Stimulated activated CD4-positive, alpha-beta T cell treated with anti-CD3 and anti-CD28 coated beads, Interleukin-12 subunit alpha, Interleukin-12 subunit beta, amount 100 ng/mL, for 4 hours (primary cell): ENCODE measurements at regions not wholly inside any gene's neighbourhood (a gene's known extent, or its start where the extent isn't known, plus 50 kb on each side); places are given as distances from the start of the nearest gene placed in this dataset.

Experiments
- DNase-seq: peaks from one replicate; pipeline ENCODE4 v3.0.0-alpha.2; 2020

DNA sequence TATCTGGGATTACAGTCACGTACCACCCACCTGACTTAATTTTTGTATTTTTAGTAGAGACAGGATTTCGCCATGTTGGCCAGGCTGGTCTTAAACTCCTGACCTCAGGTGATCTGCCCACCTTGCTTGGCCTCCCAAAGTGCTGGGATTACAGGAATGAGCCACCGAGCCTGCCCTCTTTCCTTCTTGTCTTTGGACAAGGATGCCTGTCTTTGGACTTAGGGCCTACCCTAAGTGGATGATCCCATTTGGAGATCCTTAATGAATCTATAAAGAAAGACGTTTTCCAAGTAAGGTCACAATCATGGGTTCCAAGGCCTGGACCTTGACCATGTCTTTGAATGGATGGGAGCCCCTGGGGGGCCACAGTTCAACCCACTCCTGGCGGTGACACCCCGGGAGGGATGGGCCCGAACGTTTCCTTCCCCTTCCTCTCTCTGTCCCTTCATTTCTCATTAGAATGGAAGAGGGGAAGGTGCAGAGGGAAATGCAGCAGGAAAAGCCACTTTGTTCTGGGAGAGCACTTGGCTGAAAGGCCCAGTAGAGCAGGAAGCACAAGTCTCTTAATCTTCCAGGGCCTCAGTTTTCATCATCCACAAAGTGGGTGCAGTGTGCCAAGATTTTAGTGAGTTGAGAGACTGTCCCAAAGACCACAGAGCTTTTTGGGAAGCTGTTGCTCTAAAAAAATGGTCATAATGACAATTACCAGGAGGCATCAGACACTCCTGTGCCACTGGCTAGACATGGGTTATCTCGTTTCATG, 353.3 kb downstream of the SEC14L1 start:
- no peak for DNase-seq

DNA sequence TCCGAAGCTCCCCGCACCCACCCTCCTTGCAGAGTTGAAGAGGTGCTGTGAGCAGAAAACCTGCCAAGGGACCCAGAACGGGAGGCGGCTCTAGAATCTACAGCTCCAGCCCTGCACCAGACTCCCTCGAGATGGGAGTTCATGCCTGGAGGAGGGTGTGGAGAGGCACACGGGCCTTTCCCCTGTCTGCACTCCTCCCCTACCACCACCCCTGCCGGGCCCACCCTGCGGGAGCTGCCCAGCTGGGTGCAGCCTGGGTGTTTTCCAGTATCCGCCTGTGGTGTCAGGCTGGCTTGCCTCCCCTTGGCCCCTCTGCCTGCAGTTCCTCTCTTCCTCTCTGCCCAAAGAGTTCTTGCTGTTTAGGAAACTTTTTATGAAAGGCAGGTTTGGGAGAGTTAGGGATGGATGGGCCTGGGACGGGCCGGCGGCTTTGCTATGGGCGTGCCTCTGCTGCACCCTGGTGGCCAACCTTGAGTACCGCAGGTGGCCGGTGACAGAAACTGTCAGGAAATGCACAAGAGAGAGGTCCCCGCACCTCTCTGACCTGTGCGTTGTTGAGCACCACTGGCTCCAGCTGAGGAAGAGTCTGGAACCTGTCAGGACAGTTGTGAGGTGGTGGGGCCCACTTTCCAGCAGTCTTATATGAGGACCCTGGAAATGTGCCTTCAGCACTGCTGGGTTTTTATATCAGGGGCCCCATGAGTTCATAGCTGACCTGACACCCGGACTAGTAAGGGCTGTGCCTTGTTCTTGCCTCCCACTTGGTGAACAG, 354.1 kb downstream of the SEC14L1 start:
- DNase-seq = peak; percentile 74

DNA sequence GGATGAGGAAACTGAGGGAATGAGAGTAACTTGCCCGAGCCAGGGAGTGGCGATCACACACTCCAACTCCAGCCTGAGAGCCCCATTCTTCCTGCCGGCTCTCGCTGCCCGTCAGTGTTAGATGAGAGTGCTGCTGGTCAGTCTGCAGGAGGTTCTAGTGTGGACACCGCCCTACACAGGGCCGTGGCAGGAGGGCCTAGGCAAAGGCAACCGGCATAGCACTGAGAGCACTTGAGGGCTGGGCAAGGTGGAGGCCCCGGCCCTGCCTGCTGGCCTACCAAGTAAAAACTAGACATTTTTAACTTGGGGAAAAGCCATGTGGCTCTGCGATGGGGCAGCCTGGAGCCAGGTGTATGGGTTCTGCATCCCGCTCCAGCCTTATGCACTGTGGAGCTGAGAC, 354.8 kb downstream of the SEC14L1 start:
- DNase-seq = no peak

DNA sequence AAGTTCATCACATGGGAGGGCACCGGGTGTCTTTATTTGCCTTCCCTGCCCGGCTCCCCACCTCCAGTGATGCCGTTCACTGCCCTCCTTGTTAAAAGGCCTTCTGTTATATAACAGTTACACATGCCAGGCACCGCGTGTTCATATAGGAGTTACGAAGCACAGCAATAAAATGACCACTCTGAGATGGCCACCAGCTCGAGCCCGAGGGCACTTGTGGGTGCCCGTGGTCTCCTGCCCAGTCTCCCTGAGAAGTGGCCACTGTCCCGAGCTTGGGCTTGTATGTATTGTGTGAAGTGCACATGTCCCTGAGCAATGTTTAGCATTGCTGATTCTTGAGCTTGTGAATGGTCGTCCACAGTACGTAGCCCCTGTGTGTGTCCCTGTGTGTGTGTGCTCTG, 355.6 kb downstream of the SEC14L1 start:
- DNase-seq = no peak

DNA sequence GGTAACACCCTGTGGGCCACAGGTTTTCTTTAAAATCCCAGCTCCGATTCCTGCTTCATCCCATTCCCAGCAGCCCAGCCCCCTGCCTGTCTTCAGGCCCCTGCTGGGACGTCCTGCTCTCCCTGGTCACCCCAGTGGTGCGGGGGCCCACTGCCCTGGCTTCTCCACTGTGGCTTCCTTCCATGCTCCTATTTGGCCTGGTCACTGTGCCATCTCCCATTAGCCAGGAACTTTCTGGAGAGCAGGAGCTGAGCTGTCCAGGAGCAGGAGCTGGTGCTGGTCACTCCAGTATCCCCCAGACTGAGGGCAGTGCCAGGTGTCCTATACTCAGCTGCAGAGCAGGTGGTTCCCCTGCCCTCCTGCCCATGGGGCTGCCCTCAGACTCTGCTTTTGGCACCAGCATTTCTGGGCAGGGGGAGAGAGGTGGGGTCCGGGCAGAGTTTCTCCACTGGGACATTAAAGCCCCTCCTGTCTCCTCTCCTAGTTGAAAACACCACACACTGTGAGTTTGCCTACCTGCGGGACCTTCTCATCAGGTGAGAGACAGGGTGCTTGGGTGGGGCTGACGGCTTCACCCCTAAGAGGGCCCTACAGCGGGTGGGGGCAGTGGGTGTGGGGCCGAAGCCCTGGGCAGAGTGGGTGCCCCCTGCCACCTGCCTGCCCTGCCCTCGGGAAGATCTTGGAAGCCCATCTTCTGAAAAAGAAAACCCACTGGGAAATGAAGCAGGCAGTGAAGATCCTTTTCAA, 356.2 kb downstream of the SEC14L1 start:
- no peak for DNase-seq

DNA sequence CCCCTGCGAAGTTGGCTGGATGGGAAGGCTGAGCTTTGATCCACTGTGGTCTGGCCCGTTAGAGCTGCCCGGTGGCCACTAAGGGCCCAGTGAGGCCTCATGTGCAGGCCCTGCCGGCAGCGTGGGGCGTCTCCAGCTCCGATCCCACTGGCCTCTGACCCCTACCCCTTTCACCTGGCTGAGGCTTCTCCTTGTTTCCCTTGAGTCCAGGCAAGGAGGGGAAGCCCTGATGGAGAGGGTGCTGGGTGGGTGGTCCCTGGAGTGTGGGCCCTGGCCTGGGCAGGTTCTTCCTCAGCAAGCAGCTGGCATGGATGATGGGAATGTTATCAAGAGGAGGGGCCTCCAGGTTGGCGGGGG, 356.8 kb downstream of the SEC14L1 start:
- DNase-seq = no peak

DNA sequence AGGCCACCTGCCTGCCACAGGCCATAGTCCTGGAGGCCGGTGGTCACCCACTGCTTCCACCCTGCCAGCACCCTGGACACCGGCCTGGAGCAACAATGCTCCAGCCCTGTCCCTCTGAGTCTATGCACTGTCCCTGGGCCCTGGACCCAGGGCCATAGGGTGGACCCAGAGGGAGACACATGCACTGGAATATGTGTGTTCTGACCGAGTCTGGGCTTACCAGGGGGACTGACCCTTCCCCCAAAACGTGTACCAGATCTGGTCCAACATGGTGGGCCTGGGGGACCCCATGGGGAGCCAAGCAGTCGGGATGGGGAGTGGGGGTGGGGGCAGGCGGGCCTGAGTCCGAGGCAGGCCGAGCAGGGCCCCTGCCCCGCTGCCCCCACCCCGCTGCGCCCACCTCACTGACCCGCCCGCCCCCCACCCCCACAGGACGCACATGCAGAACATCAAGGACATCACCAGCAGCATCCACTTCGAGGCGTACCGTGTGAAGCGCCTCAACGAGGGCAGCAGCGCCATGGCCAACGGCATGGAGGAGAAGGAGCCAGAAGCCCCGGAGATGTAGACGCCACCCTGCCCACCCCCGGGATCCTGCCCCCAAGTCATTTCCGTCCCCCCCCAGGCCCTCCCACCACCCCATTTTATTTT, 357.4 kb downstream of the SEC14L1 start:
- no peak for DNase-seq

DNA sequence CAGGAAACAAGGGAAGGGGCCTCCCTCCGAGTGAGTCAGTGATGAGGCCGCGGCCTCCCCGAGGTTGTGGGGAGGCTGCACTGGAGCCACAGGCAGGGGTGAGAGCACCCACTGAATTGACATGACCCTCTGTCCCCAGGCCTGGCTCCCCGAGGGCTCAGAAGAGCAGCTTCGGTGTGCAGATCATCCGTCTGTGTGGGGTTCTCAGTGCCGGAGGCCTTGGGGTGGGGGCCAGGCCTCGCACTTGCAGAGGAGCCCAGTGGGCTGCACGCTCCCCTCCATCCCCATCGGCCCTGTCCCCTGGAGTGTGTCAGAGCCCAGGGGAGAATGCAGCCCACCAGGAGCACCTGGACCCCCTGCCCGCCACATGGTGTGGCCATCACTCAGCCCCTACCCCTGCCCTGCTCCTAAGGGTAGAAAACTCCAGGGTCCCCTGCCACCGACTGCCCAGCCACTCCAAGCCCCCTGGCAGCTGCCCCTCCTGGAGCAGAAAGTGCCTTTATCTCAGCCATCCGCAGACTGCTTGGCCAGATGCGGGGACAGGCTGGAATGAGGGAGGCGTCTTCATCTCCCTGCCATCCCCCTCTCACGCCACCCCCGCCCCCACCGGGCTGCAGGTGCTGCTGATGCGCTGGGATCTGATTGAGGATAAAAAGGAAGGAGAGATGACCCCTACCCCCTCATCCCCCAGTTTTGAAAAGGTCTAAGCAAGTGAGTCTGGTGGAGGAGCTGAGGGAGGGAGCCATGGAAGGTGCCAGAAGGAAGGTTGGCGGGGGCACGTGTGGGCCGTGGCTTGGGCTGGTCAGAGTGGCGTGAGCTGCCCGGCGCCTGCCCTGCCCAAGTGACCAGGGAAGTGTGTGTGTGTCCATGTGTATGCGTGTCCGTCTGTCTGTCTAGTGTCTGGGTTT, 358.3 kb downstream of the SEC14L1 start:
- DNase-seq = no peak

DNA sequence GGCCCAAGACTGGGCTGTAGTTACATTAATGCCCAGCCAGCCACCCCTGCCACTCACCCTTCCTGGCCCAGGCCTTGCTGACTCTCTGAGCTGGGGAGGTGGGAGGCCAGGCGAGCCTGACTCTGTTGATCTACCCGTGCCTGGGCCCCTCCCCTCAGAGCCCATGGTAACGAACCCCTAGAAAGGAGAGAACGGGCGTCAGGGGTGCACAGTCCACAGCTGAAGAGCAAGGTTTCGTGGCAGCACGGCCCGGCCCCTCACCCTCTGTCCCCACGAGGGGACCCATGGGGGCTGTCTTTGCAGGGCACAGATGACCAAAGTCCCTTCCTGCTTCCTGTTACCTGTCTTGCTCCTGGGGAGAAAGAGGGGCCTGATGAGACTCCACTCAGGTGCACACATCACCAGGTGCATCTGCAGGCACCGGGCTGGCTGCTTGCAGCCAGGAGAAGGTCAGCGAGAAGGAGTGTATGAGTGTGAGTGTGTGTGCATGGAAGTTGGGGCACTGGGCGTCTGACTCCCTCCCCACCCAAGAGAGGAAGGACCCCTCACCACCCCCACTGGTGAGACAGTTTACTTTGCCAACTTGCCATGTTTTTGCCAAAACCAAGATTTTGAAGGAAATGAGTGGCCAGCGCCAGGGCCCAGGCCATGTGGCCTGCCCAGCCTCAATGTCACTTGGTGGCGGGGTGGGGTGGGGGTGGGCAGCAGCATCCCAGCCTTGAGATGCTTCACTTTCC, 359.1 kb downstream of the SEC14L1 start:
- DNase-seq = no peak

DNA sequence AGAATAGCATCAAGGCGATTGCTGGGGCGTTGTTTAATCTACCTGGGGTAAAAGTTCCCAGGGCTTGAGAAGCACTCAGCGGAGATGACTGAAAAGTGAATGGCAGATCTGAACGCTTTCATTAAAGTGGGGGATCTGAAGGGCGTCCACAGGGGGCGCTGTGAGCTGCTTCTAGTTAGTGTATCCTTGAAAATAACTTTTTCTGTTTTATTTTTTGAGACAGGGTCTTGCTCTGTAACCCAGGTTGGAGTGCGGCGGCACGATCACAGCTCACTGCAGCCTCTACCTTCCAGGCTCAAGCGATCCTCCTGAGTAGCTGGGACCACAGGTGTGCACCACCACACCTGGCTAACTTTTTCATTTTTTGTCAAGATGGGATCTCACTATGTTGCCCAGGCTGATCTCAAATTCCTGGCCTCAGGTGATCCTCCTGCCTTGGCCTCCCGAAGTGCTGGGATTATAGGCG, 360.4 kb downstream of the SEC14L1 start:
- DNase-seq = peak; percentile 26

DNA sequence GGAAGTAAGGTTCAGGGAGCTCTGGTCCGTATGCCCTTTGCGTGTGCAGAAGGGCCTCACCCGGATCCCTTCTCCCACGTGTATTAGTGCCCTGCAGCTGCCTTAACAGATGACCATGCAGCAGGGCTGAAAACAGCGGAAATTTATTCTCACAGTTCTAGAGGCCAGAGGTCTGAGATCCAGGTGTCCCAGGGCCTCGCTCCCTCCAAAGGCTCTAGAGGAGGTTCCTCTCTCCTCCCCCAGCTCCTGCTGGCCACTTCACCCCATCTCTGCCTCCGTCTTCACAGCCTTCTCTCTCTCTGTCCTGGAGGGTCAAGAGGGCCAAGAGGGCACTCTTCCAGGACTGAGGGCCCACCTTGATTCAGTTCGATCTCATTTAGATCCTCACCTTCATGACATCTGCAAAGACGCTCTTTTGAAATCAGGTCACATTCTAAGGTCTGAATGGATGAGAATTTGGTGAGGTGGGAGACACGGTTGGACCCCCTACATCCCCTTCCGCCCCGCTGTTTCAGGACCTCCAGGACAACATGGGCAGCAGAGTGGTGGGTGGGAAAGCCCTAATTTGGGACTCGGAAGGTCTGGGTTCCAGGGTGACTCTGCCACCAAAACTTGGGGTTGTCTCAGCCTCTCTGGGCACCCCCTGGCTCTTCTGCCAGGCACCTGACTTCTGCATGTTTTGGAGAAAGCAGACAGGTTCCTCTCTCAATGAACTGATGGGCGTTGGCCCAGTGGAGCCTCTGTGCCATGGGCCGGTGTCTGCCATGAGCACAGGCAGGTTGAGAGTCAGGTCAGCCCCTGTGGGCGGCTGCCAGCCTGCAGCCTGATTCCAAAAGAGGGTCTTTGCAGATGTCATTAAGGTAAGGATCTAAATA, 361.2 kb downstream of the SEC14L1 start:
- no peak for DNase-seq

DNA sequence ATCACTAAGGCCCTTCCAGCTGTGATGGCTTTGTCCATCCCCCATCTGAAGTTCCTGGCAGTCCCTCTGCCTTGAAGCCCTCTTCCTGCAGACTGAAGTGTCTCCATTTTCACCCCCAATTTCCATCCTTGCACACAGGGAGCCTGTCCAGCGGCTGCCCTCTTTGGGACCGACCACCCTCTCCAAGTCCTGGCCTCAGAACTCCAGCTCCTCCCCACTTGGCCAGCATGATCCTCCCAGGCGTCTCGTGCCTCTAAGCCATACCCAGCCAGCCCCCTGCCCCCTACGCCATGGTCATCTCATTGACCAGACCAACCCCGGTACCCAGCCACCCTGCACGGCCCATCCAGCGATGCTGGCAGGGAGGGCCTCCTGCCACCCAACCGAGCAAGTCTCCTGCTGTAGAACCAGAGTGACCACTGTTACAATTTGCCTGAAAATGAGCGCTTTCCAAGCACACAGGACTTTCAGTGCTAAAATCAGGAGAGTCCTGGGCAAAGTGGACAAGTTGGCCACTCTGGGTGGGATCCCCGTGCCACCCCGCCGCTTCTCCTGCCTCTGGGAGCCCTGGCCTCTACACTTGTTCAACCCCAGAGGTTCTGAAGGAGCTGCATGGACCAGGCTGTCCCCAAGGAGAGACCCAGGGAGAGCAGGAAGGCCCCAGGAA, 362.0 kb downstream of the SEC14L1 start:
- DNase-seq = no peak

DNA sequence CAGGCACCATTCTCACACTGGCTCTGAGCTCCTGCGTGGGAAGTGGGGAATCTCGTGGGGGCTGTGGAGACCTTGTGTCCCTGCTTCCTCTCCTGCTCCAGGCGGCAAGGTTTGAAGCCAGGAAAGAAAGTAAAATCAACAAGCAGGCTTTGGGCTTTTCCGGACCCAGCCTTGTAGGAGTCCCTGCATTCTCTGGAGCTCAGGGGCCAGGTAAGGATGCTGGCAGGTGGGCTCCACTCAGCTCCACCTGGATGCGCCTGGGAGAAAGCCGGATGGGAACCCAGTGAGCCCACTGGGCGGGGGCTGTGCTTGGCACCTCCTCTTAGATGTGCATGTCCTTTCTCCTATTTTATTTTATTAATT, 362.5 kb downstream of the SEC14L1 start:
- no peak for DNase-seq

DNA sequence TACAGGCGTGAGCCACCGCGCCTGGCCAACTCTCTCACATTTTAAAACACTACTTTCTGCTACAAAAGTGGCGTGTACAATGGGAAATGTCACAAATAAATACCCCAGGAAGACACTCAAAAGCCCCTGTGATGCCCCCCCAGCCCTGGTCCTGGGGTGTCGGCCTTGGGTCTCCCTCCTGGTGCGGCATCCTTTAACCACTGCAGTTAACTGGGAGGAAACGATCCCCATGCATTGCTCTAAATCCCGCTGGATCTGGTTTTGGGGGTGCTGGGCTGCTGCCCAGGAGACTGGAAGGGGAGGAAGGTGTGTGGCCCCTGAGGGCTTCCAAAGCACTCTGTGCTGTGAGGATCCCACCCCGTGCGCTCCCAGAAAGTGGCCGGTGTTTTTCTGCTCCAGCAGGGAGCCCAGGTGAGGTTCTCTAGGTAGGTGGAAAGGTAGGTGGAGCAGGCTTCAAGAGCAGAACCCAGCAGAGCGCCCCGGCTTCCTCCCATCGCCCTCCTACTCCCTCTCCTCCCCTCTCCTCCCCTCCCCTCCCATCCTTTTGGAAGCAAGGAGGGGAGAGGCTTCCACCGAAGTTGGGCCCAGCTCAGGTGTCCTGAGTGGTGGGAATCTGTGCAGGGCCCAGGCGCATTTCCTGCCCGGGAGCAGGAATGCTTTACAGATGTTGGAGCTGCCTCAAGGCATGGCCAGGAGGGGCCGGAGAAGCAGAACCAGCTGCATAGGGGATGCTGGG, 363.3 kb downstream of the SEC14L1 start:
- DNase-seq = no peak

DNA sequence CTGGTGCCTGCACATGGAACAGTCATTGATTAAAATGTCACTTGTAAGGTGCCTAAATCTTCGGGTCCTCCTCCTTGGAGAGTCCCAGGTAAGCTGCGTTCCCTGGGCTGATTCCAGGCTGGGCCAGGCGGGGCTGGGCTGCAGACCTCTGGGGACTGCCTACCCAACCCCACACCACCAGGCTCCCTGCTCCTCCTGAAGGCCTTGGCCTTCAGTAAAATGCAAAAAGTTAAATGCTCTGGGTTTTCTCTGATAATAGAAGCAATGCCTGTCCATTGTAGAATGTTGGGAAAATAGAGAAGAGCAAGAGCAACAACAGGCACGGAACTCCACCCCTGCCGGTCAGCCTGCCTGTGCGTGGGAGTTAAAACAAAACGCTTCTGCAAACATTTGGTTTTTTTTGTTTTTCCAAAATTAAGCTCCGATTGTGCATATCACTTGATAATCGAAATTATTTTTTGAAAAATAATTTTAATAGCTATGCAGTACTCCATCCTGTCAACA, 363.9 kb downstream of the SEC14L1 start:
- DNase-seq = no peak

DNA sequence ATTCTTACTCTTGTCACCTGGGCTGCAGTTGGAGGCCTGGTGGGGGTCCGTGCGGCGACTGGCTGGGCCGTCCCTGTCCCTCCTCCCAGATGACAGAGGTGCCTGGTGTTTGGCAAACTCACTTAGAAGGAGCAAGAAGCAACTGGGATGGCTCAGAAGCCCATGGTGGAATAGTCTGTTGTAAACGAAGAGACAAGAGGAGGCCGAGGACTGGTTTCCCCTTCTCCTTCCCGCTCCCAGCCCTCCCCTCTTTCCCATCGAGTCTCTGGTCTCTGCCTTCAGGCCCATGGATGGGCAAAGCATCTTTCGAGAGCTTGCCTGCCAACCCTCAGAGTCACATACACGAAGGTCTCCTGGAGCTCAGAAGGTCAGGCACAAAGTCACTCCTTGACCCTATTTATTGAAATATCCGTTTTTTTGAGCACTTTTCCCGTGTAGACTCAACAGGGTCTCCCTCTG, 364.4 kb downstream of the SEC14L1 start:
- no peak for DNase-seq

DNA sequence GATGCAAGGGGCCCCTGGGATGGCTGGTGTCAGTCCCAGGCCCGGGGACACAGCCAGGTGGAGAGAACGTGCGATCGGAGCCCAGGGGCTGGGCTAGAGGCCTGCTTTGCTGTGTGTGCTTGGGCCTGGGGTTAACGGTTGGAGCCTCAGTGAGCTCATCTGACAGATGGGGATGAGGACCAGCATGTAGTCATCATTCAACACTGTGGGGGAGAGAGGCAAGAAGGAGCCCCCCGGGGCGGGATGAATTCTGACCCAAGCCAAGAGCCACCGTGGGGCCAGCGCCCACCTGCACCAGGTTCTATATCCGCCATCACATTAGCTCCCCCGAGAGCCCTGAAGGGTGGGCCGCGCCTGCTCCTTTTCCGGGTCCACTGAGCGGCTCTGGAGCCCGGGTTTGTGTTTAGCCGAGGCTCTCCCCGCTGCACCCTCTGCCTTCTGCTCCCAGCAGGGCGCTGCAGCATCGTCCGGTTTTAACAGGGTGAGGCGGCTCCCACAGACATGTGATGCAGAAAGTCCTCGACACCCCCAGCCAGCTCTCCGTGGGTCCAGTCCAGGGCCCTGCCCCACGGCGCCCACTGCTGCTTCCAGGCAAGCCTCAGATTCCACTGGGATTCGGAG, 365.7 kb downstream of the SEC14L1 start:
- DNase-seq = no peak
